ENCODE measurements at regions not wholly inside any gene's neighbourhood (a gene's known extent, or its start where the extent isn't known, plus 50 kb on each side); places are given as distances from the start of the nearest gene placed in this dataset.

DNA sequence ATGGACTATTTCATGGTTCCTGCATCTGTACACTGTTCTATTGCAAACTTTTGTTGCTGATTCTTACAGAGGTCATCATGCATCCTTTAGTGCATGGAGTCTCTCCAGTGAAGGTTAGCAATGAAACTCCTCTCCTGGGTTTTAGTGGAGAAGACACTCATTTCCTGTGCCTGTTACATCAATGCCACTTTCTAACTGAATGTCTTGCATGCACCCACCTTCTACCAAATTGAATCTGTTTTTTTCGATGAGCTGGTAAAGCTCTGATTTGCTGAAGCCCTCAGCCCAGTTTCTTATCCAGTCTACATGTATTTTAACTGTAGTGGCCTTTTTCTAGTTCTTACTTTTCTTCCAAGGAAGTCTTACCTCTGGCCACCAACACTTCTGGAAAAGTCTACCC lies 591.8 kb upstream of the ADAMTS16 start:
- 61% methylated on average over 1 of the region's 1 CpG for WGBS
- peaks cover 0 to 4% (median 0%) of the 10 kb centered on the region in 4 donors for H3K27me3 ChIP-seq
- intact Hi-C loops (cut with DNase I): no loop called here
- no peak overlapping the region for H3K27ac ChIP-seq (replicated peaks in 1 of 4)
- H3K4me3 ChIP-seq: no peak overlapping the region
- TF ChIP-seq CTCF (IDR thresholded peaks at IDR 0.05) (no peak), EP300 (IDR thresholded peaks at IDR 0.05) (no peak), POLR2A (IDR thresholded peaks at IDR 0.05; ENCODE audit: low read depth) (no peak), POLR2AphosphoS5 (IDR thresholded peaks at IDR 0.05) (no peak)
- H3K4me1 ChIP-seq: no peaks in the 10 kb centered on the region
- H3K36me3 ChIP-seq: no peaks in the 10 kb centered on the region
- H3K9me3 ChIP-seq: no peaks in the 10 kb centered on the region
- DNase-seq (ENCODE audit: extremely low spot score): no peak

GRCh38 chr5:4549351-4549750 lies 590.8 kb upstream of the ADAMTS16 start:
- Histone ChIP-seq H3K27ac (replicated peaks in 1 of 4) (no peak overlapping the region), H3K36me3 (no peaks in the 10 kb centered on the region), H3K4me3 (no peak overlapping the region), H3K27me3 (peaks cover 0 to 4% (median 0%) of the 10 kb centered on the region in 4 donors), H3K9me3 (no peaks in the 10 kb centered on the region), H3K4me1 (no peaks in the 10 kb centered on the region)
- DNase-seq (ENCODE audit: extremely low spot score): no peak
- intact Hi-C loops (cut with DNase I): no loop called here
- 87% methylated on average over 1 of the region's 1 CpG for WGBS
- TF ChIP-seq EP300 (IDR thresholded peaks at IDR 0.05): no peak
- TF ChIP-seq CTCF (IDR thresholded peaks at IDR 0.05): no peak
- TF ChIP-seq POLR2AphosphoS5 (IDR thresholded peaks at IDR 0.05): no peak
- no peak for TF ChIP-seq POLR2A (IDR thresholded peaks at IDR 0.05; ENCODE audit: low read depth)

DNA sequence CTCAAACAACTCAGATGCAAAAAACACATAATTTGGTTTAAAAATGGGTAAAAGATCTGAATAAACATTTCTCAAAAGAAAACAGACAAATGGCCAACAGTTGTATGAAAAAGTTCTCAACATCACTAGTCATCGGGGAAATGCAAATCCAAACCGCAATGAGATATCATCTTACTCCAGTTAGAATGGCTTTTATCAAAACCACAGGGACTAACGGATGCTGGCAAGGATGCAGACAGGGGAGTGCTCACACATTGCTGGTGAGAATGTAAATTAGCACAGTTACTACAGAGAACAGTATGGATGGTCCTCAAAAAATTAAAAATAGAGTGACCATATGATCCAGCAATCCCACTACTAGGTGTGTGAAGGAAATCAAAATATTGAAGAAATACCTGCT lies 589.1 kb upstream of the ADAMTS16 start:
- WGBS: 78% methylated on average over 3 of the region's 3 CpGs
- Histone ChIP-seq H3K4me3 (no peak overlapping the region), H3K4me1 (no peaks in the 10 kb centered on the region), H3K9me3 (no peaks in the 10 kb centered on the region), H3K27me3 (no peaks in the 10 kb centered on the region), H3K36me3 (no peaks in the 10 kb centered on the region), H3K27ac (replicated peaks in 1 of 4) (no peak overlapping the region)
- DNase-seq (ENCODE audit: extremely low spot score): no peak
- TF ChIP-seq EP300 (IDR thresholded peaks at IDR 0.05): no peak
- TF ChIP-seq POLR2A (IDR thresholded peaks at IDR 0.05; ENCODE audit: low read depth): no peak
- TF ChIP-seq CTCF (IDR thresholded peaks at IDR 0.05): no peak
- no peak for TF ChIP-seq POLR2AphosphoS5 (IDR thresholded peaks at IDR 0.05)
- intact Hi-C loops (cut with DNase I): no loop called here

DNA sequence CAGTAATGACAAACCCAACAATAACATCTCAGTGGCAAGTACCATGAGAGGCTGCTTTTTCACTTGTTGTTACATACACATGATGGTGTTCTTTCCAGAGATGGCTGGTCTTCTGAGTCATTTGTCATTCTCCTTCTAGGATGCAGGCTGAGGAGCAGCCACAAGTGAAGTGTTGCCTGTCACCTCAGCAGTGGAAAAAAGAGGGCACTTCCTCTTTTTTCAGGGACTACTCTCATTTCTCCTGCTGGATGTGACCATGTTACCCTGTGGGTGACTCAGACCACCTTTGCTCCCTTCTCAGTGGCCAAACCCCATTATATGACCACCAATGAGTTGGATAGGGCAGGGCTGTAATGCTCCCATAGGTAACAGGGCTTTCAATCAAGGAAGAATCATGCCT lies 587.0 kb upstream of the ADAMTS16 start:
- no peak overlapping the region for H3K4me3 ChIP-seq
- intact Hi-C loops (cut with DNase I): no loop called here
- no peak for TF ChIP-seq POLR2AphosphoS5 (IDR thresholded peaks at IDR 0.05)
- no peaks in the 10 kb centered on the region for H3K36me3 ChIP-seq
- no peak overlapping the region for H3K27ac ChIP-seq (replicated peaks in 1 of 4)
- H3K4me1 ChIP-seq: no peaks in the 10 kb centered on the region
- no peak for DNase-seq (ENCODE audit: extremely low spot score)
- H3K9me3 ChIP-seq: no peaks in the 10 kb centered on the region
- H3K27me3 ChIP-seq: no peaks in the 10 kb centered on the region

DNA sequence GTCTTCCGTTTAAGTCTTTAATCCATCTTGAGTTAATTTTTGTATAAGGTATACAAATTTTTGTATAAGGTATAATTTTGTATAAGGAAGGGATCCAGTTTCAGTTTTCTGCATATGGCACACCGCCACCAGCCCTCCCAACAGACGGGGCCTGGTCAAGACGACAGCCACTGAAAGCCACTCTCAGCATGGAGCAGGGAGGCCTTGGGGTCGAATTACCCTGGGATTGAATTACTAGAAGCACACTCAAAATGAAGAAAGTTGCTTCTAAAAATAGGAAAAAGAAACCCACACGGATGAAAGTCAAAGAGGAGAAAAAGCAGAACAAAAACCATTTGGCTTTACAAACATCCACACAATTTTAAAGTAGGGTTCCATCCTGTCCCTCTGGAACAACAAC lies 586.2 kb upstream of the ADAMTS16 start:
- 46% methylated on average over 6 of the region's 6 CpGs for WGBS
- Histone ChIP-seq H3K27me3 (no peaks in the 10 kb centered on the region), H3K36me3 (no peaks in the 10 kb centered on the region), H3K4me1 (no peaks in the 10 kb centered on the region), H3K9me3 (no peaks in the 10 kb centered on the region), H3K27ac (replicated peaks in 1 of 4) (no peak overlapping the region), H3K4me3 (no peak overlapping the region)
- intact Hi-C loops (cut with DNase I): no loop called here
- DNase-seq (ENCODE audit: extremely low spot score): no peak
- TF ChIP-seq CTCF (IDR thresholded peaks at IDR 0.05) (no peak), EP300 (IDR thresholded peaks at IDR 0.05) (no peak), POLR2AphosphoS5 (IDR thresholded peaks at IDR 0.05) (no peak), POLR2A (IDR thresholded peaks at IDR 0.05; ENCODE audit: low read depth) (no peak)
